Fibroblast of the aortic adventitia (primary cell): ENCODE measurements at regions not wholly inside any gene's neighbourhood (a gene's known extent, or its start where the extent isn't known, plus 50 kb on each side); places are given as distances from the start of the nearest gene placed in this dataset.

Experiments
- DNase-seq: peaks from one replicate; pipeline ENCODE4 v3.0.0-alpha.2; 2010; ENCODE audit warnings: low read depth
- H3K4me3 ChIP-seq: 2 replicates; pipeline ENCODE4 v1.5.1; 2011; ENCODE audit warnings: low read depth, mild to moderate bottlenecking, control low read depth, low read length, moderate library complexity
- CTCF ChIP-seq: IDR thresholded peaks from 2 replicates; pipeline ENCODE4 v1.5.1; 2011; ENCODE audit warnings: mild to moderate bottlenecking, low read length, control low read depth, inconsistent platforms; ENCODE audit not compliant: insufficient read depth

DNA sequence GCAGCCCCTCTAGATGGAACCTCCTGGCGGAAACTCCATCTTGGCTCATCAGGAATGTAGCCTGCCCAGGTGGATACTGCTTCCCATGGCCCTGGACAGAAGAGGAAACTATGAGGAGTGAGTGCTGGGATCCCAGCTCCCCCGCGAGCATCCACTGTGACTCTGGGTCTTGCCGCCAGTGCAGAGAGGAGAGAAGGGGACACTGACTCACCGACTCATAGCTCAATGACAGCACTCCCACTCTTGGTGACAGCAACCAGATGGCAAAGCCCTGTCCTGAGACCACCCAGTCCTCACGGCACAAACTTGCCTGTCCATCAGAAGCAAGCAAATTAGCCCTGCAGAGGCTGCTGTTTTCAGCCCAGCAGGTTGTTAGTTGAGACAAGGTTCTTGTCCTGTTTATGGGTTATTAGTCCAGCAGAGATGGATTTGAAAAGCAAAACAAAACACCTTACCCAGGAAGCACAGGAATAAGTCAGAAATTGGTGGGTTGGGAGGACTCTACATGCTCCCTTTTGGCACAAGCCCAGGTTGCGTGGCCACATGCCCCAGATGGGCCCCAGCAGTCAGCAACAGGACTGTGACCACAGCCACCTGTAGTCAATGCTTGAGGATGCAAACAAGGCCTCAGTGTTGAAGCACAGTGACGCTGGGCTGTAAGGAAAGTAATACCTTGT, 111.5 kb upstream of the GLI2 start:
- TF ChIP-seq CTCF: no peak
- H3K4me3 ChIP-seq: no peak overlapping the region
- no peak for DNase-seq

DNA sequence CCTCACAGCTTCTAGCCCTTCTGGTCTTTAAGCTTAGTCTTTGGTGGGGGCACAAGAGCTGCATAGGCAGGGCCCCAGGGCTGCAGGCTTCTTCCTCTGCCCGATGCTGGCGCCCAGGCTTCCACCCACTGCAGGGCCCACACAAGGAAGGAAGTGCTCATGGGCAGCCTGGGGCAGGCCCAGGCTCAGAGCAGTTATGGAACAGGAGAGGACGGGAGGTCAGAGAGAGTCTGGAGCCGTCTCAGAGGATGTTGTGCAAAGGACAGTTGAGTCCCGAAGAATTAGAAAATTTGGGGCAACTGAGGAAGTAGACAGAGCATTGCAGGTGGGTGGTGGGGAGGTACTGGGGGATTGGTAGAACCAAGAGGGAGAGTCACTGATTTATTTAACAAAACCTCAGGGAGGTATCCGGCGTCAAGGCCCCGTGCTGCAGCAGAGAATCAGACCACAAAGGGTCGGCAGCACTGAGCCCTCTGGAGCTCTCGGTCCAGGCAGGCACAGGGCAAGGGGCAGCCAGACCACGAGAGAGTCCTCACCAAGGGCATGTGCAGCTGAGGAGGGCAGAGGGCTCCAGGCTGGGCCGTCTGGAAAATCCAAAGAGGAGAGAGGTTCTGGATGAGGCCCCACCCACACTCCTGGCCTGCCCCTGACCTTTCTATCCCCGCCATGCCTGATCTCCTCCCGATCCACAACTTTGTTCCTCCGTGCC, 110.8 kb upstream of the GLI2 start:
- H3K4me3 ChIP-seq: no peak overlapping the region
- TF ChIP-seq CTCF: no peak
- no peak for DNase-seq

DNA sequence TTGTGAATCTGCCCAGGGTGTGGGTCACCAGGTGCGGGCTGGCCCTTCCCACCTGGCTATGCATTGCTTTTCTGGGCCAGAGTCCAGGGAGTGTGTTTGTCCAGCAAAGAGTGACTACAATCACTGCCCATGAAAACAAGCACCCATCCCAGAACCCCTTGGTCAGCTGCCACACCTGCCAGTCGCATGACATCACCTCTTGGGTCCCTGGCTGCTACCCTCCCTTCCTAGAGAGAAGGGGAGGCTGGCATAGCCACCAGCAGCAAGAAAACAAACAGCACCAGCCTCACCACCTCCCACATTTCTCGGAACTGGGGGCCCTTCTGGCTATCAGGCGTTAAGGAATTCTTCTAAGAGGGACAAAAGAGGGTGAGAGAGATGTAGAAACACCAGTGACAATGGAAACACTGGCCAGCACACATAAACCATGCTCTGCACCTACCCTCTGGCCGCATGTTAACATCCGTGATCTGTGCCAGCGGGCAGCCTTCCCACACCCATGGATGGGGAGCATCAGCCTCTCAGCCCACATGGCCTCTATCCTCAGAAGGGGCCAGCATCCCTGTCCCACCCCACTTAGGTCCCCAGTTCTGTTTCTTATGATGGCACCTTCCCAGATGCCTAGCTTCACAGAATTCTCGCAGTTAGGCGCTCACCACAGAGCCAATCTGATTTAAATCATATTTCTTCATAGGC, 109.7 kb upstream of the GLI2 start:
- DNase-seq: no peak
- no peak overlapping the region for H3K4me3 ChIP-seq
- TF ChIP-seq CTCF: no peak

DNA sequence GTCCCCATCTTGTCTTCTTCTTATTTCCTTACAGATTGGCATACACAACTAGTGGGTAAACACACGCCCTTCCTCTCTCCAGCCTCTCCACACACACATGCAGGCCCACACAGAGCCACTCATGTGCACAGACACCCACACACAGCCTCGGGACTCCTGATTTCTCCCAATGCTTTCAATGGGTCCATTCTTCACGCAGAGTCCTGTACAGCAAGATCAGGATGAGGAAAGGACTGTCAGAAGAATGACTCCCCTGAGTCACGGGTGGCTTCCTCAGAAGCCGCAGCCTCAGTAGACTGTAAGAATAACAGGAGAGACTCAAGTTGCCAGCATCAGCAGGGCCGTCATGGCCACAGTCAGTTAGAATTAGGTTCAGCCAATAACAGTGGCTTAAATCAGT, 109.1 kb upstream of the GLI2 start:
- no peak overlapping the region for H3K4me3 ChIP-seq
- no peak for TF ChIP-seq CTCF
- DNase-seq: no peak

GRCh38 chr2:120628248-120628647, 107.4 kb upstream of the GLI2 start:
- no peak for TF ChIP-seq CTCF
- no peak for DNase-seq
- no peak overlapping the region for H3K4me3 ChIP-seq

GRCh38 chr2:120629241-120629895, 106.3 kb upstream of the GLI2 start:
- no peak overlapping the region for H3K4me3 ChIP-seq
- TF ChIP-seq CTCF: no peak
- no peak for DNase-seq
